ENCODE measurements at regions not wholly inside any gene's neighbourhood (a gene's known extent, or its start where the extent isn't known, plus 50 kb on each side); places are given as distances from the start of the nearest gene placed in this dataset.

DNA sequence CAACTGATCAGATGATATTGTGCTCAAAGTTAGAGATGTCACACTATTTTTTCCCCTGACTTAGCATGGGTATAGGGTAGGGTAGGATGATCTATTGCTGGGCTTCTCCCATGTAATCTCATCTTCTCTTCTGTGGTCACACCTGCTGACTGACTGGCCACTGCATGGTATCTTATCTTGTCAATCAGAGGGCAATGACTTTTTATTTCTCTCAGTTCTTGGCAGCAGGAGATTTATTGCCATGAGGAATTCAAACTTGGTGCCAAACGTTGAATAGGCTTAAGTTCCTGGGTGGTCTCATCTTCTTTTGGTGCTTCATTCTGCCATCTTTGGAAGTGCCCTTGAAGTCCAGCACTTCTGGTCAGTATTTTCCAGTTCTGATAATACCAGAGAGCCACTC is 226.4 kb upstream of the POGK start:
- no peak overlapping the region for H3K4me3 ChIP-seq (ENCODE audit: extremely low read depth in 1 of 4, insufficient read depth in 2 of 4, low read depth in 3 of 4, low read length in 4 of 4)
- H3K14ac ChIP-seq (ENCODE audit: insufficient read length): no peak overlapping the region
- no peak overlapping the region for H3K9ac ChIP-seq (replicated peaks in 1 of 4; ENCODE audit: extremely low read depth in 1 of 4, low read depth in 3 of 4, low read length in 3 of 4)
- H2BK12ac ChIP-seq (ENCODE audit: low read depth, low read length): no peak overlapping the region
- ChIA-PET POLR2A (ENCODE audit: partially characterized antibody) (no interaction called here), CTCF (ENCODE audit: partially characterized antibody) (no interaction called here)
- H3K18ac ChIP-seq (ENCODE audit: extremely low read depth, low read length): no peak overlapping the region
- H2AK5ac ChIP-seq (ENCODE audit: low read depth, low read length): no peak overlapping the region
- H3K23ac ChIP-seq (ENCODE audit: insufficient read length): no peak overlapping the region
- H3K27me3 ChIP-seq (replicated peaks in 1 of 4; ENCODE audit: control insufficient read depth in 3 of 4, extremely low read depth in 1 of 4, insufficient read depth in 3 of 4, low read length in 3 of 4): no peaks in the 10 kb centered on the region
- no peak overlapping the region for H4K91ac ChIP-seq (replicated peaks; ENCODE audit: insufficient read length, low read length)
- no peak overlapping the region for H2BK20ac ChIP-seq (ENCODE audit: low read length)
- H2AFZ ChIP-seq (ENCODE audit: low read length): no peak overlapping the region
- no peak overlapping the region for H4K5ac ChIP-seq (ENCODE audit: insufficient read length, low read depth, low read length)
- no peaks in the 10 kb centered on the region for H4K20me1 ChIP-seq (replicated peaks in 1 of 2; ENCODE audit: control insufficient read depth in 1 of 2, insufficient read depth in 2 of 2, low read length in 2 of 2)
- H3K56ac ChIP-seq (replicated peaks; ENCODE audit: insufficient read length, low read depth, low read length): no peak overlapping the region
- no peak for DNase-seq (ENCODE audit: low read depth in 1 of 2, low spot score in 2 of 2)
- no peaks in the 10 kb centered on the region for H3K36me3 ChIP-seq (ENCODE audit: control insufficient read depth in 2 of 4, insufficient read depth in 4 of 4, low read length in 3 of 4)
- H3K27ac ChIP-seq (ENCODE audit: low read depth, low read length): no peak overlapping the region
- no peak overlapping the region for H4K8ac ChIP-seq (ENCODE audit: extremely low read depth, insufficient read depth, low read length)
- H3K79me2 ChIP-seq (ENCODE audit: control insufficient read depth in 1 of 2, insufficient read depth in 2 of 2, low read length in 2 of 2): no peaks in the 10 kb centered on the region
- 80% methylated on average over 1 of the region's 1 CpG; no CpG with 5 or more reads in 1 of the 2 experiments for WGBS, 2 experiments (ENCODE audit: extremely low coverage in 1 of 2, insufficient coverage in 1 of 2, insufficient read length in 1 of 2, insufficient replicate concordance in 2 of 2, low coverage in 1 of 2, low lambda C conversion rate in 2 of 2, missing lambda C conversion rate in 1 of 2)
- no peaks in the 10 kb centered on the region for H3K23me2 ChIP-seq (ENCODE audit: low read depth, low read length)
- FAIRE-seq: no peak
- no peaks in the 10 kb centered on the region for H3K9me3 ChIP-seq (ENCODE audit: insufficient read depth in 2 of 2, low read depth in 1 of 2, low read length in 1 of 2)
- H3K4me2 ChIP-seq (ENCODE audit: insufficient read depth in 1 of 2, low read depth in 2 of 2, low read length in 2 of 2): no peak overlapping the region
- no peak for TF ChIP-seq CHD2 (IDR thresholded peaks at IDR 0.05; ENCODE audit: low read length)
- TF ChIP-seq EZH2 (IDR thresholded peaks at IDR 0.05; ENCODE audit: low read depth, low read length, severe bottlenecking): no peak
- no peak for TF ChIP-seq SAP30 (IDR thresholded peaks at IDR 0.05; ENCODE audit: insufficient read depth, insufficient replicate concordance, low read length)
- no peak overlapping the region for H2BK120ac ChIP-seq (replicated peaks; ENCODE audit: low read depth, low read length)
- H2BK5ac ChIP-seq (ENCODE audit: low read depth, low read length): no peak overlapping the region
- H3K4ac ChIP-seq (replicated peaks; ENCODE audit: insufficient read length, low read depth, low read length): no peak overlapping the region
- H2BK15ac ChIP-seq (ENCODE audit: low read length): no peak overlapping the region
- no peaks in the 10 kb centered on the region for H3K79me1 ChIP-seq (ENCODE audit: low read depth, low read length)
- no peaks in the 10 kb centered on the region for H3K4me1 ChIP-seq (replicated peaks in 1 of 4; ENCODE audit: control insufficient read depth in 3 of 4, insufficient read depth in 4 of 4, low read length in 3 of 4)

All from H1 (cell line).